PC-9 (cell line): ENCODE measurements at regions not wholly inside any gene's neighbourhood (a gene's known extent, or its start where the extent isn't known, plus 50 kb on each side); places are given as distances from the start of the nearest gene placed in this dataset.

Experiments used
- CTCF ChIP-seq: fragments of 200-600 bp; sonication (generic); conservative IDR thresholded peaks from 2 replicates; pipeline ENCODE4 v1.6.1; 2017; ENCODE audit warnings: mixed run types, antibody characterized with exemption, mild to moderate bottlenecking, moderate library complexity
- EZH2 ChIP-seq: fragments of 200-600 bp; sonication (generic); IDR thresholded peaks from 2 replicates; pipeline ENCODE4 v1.8.0; 2017; ENCODE audit warnings: antibody characterized with exemption, low read depth

GRCh38 chr22:47450876-47451475 lies 688.5 kb downstream of the TBC1D22A start:
- no peak for TF ChIP-seq CTCF
- TF ChIP-seq EZH2, result no peak
